CD4-positive, alpha-beta T cell treated with Interleukin-15 for 1 hour (primary cell): ENCODE measurements at regions not wholly inside any gene's neighbourhood (a gene's known extent, or its start where the extent isn't known, plus 50 kb on each side); places are given as distances from the start of the nearest gene placed in this dataset.

Source experiments
- DNase-seq: peaks from one replicate; pipeline ENCODE4 v3.0.0-alpha.2; 2020

DNA sequence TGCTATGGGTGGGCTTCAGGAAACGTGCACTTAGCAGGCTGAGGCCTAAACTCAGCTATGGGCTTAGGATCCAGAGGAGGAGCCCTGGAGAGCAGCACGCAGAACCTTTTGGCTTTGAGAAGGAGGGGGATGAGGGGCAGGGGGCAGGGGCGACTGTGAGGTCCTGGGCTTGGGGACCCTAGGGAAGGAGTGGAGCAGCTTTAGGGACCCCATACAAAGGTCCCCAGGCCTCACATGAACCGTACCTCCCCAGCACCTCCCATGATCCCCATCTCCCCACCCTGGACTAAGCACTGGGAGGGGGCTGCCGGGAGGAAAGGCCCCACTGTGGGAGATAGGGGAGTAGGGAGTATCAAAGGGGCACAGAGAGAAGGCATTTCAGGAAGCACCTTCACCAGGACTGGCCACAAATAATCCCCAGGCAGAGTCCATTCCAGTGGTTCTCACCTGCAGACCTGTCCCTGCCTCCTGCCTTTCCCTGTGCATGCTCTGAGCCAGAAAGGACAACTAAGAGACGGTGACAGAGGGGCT, 62.0 kb upstream of the KLF13 start:
- no peak for DNase-seq

DNA sequence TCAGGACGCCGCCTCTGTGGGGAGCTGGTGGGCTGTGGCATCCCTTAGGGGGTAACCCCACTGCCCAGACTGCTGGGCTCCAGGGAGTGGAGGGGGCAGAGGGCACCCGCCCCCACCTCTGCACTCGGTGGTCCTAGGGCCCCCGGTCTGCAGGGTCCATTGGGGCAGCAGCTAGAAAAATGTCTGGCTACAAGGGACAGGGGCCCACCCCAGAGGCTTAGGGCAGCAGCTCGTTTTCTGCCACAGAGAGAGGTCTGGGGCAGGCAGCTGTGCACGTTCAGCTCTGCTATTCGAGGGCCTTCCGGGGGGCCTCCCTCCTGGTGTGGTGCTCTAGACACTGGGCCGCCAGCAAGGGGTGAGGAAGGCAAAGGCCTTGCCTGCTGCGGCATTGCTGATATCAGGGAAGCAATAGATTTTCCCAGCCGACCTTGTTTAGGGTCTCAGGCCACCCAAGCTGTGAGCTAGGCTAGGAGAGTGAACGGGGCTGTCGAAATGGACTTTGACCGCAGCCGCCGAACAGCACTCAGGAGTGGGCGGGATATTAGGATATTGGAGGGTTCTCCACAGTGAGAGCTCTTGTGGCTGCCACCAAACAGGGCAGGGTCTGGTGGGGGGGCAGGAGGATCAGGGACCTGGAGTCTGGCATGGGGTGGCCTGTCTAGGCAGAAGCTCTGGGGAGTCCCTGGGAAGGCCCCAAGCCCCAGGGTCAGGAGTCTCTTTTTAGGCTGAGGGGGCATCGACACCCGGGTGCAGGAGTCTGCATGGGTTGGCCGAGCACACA, 61.4 kb upstream of the KLF13 start:
- no peak for DNase-seq

DNA sequence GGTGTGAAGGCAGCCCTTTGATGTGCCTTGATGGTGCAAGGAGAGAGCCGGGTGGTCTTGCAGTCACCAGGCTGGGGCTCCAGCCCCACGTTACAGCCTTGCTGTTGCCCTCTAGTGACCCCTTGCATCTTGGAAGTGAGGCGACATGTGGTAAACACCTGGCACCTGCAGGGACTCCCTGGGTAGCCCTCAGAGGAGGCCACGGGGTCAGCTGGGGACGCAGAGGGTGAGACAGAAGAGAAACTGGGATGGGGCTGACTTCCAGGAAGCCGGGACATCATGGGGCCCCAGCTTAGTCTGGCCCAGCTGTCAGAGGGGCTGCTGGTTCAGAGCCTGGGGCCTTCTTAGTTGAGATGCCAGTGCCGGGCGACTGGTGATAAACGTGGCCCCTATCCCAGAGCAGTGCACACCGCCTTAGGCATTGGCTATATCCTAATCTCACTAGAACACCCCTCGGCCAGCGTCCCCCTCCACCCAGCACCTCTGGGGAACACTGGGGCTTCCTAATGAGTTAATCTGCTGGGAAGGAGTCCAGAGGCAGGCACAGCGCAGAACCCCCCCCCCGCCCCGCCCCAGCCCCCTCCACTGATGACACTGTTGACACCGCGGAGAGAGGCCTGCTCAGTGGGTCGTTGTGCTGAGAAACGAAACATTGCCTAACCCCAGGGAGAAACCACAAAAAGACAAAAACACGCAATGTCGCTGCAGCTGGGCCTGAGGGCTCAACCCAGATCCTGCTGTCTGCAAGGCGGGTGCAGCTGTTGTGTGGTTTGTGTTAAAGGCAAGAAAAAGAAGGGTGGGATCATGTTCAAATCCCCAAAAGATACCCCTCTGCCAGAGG, 60.5 kb upstream of the KLF13 start:
- DNase-seq: peak; percentile 84

DNA sequence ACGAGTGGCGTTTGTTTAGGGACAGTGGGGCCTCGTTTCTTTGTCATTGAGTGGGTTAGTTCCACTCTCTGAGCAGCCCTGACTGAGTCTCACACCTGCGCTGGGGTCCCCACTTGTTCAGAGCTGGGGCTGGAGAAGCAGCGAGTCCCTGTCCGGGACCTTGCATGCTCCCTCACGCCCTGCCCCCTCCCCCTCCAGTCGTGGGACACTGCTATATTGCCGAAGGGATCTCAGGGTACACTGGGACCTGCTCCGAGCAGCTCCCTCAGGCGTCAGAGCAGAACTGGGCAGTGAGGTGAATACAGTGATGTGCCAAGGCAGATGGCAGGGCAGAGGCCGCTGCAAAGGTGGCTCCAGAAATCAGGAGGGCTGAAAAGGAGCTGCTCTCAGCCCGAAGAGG, 59.9 kb upstream of the KLF13 start:
- no peak for DNase-seq

DNA sequence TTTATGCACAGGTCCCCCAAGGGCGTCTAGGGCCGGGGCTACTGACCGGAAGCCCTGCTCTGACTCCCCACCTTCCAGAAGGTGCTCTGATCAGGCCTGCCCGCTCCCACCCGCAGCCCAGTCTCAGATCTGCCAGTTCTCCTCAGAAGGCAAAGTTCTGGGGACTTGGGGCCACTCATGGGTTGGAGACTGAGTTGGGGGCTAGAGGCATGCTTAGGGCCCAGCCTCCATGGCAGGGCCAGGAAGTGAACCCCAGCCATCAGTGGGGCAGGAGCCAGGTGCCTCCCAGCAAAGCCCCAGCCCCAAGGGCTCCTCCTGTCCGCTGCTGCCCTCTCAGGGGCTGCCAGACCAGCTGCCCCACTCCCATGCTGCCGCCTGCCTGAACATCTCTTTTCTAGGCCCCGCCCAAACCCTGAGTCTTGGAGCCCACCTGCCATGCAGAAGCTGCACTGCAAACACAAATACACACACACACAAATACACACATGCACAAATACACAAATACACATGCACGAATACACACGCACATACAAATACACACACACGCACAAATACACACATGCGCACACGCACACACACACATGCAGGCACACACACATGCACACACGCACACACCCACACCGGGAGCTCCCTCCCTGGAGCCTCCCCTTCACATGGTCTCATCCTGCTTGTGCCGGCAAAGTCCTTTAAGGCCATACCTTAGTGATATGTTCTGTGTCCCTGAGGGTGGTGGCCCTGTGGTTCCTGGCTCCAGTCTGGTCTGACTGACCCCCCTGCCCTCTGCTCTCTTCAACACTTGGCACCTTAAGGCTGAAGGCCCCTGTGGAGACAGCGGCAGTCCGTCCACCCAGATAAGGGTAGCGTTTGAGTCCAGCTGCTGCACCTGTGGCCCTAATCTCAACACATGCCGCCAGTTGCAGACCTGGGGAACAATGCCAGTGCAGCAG, 59.2 kb upstream of the KLF13 start:
- no peak for DNase-seq

DNA sequence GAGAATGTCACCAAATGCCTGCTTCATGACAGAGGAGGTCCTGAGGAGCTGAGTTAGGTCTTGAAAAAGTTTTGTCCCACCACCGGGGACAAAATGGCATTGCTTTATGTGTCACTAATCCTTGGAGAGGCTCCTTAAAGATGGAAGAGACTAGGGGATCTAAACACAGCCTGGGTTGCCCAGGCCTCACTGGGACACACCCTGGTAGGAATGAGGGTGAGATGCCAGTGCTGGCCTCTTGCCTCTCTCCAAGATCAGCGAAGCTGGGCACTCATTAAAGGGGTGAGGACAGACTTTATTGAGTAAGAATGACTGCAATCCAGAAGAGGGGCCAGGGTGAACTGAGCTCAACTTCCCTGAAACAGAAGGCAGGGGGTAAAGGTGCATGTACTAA, 58.5 kb upstream of the KLF13 start:
- DNase-seq: no peak

DNA sequence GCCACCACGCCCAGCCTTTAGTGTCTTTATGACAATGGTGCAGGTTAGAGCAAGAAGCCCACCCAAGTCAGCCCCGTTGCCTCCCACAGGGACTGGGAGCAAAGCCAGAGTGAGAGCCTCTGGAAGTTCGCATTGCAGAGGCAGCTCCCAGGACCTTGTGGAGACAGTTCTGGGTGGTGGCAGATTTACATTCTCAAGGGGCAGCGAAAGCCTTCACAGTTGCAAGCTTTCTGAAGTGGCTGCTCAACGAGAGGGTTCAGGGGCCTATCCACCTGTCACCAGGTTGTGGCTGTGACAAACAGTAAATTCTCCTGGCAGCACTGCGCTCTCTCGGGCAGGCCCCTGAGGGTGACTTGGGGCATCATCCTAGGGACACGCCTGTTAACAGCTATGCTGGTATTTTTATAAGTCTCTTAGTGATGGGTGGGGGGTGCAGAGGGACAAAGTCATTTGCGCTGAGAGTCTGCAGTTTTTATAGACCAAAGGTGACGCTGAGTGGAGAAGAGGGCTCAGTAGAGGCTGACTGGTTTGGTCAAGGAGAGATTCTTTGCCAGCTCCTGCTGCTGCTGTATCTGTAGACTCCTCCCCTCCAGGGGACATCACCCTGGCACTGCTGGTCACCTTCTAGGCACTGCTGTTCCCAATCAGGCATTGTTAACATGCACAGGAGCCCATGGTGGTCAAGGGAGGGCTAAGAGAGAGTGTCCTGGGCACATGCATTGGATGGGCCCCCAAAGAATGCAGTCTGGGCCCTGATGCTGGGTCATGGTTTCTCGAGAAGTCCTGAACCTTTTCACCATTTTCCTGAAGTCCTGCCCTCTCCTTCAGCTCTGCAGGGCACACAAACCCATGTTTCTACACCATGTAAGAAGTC, 57.5 kb upstream of the KLF13 start:
- DNase-seq: no peak

- DNase-seq: no peak
These were observed 56.6 kb upstream of the KLF13 start for GRCh38 chr15:31269816-31270575.

DNA sequence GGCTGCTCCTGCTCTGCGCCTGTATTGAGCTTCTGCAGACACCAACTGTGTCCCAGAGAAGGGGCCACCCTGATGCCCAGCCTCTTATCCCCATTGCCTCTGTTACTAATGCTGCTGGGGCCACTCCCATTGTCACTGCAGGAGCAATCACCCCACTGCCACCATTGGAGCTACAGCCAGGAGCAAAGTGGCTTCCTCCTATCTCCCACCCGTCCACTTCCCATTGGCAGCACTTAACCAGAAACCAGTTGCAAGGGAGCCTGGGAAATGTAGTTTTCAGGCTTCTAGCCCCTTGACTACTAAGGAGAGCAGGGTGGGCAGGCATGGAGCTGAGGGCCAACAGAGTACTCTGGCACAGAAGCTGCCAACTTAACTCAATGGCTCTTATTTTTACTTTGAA, 55.9 kb upstream of the KLF13 start:
- DNase-seq: no peak

GRCh38 chr15:31271224-31271635, 55.4 kb upstream of the KLF13 start:
- no peak for DNase-seq

DNA sequence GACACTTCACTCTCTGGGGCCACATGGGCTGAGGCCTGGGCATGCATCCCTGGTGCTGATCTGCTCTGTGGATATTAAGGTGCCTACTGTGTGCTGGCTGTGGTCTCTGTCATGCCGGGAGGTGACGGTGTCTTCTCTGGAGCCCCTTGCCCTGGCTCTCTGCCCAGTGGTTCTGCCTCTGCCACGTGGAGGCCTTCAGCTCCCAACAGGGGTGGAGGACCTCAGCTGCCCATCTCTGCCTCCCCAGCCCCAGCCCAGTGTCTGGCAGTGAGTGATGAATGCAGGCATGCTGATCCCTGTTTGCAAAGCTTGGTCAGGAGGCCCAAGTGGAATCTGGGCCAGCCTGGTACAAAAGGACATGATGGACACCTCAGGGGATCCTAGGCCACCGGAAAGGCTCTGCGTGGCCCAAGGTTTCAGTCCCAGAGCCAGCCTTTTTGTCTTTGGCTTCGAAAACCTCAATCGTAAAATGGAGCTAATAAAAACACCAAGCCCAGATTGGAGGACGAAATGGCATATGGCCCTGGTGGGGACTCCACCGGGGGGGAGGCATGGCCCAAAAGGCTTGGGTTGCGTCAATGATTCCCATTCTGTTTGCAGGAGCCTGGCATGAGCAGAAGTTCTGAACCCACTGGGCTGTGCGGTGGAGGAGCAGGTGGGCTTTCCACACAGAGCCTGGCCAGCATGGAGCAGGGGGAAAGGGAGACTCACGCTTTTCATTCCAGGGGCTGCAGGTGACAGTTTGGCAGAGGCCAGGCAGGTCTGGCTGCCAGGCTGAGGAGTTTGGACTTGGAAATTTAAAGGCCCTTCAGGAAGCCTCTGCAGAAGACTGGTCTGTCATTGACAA, 54.7 kb upstream of the KLF13 start:
- no peak for DNase-seq

DNA sequence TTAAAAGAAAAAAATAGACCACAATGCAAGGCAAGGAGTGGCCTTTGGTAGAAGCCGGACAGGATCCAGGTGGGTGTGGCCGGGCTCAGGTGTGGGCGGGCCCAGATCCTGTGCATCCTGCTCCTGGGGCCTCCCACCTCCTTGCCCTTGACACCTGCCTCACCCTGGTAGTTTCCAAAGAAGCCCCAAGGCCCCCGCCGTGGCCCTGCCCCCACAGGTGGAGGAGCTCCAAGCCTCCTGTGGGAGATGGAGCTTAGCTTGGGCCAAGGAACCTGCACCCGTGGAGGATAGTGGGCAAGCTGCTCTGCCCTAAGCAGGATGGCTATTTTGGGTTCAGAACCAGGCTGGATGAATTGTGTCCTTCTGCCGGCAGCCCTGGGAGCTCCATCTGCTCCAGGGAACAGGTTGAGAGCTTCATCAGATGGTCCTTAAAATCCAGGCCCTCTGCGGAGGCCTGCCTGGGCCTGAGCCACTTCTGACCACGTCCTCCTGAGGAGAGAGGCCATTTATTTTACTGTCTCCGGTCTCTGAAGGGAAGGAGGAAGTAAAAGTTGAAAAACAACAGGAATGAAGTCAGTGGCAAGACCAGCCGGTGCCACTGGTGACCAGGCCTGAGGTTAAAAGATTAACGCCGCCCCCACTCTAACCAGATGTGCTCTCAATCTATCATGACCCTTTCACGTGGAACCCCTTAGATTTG, 53.9 kb upstream of the KLF13 start:
- DNase-seq: no peak

GRCh38 chr15:31273258-31273941, 53.2 kb upstream of the KLF13 start:
- no peak for DNase-seq

- DNase-seq: no peak
These were observed 51.9 kb upstream of the KLF13 start for GRCh38 chr15:31274496-31275330.

DNA sequence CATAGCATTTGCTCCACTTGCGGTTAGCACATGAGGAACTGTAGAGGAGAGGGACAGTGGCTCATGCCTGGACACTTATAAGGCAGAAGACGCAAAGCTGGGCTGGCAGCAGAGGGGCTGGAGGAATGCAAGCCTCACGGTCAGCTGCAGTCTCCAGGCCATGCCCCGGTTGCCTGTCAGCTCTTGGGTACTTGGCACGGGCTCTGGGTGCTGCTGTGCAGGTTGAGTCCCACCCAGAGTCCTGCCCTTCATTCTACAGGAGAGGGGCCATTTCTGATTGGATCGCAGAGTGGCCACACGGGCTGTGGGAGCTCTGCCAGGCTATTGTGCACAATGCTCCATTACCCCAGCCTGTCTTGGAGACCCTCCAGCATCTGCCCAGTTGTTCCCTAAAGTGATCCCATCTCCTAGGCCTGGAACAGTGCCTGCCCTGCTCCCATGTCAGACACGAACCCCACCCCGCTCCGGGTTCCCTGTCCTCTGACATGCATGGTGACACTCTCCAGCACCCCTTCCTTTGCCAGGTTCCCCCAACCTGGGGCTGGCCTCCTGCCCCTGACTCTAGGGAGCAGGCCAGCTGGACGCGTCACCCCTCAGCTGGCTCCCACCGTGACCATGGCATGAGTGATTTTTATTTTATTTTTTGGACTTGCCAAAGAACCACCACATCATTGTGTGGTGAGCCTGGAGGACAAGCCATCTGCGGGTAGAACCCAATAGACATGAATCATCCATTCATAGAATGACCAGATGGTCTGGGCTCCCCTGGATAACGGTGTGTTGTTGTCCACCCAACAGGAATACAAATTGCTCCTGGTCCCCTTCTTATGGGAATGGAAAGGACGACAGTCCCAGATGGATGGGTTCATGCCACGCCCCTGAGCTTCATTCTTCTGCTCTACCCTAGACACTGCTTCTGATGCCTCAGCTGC, 51.0 kb upstream of the KLF13 start:
- no peak for DNase-seq

DNA sequence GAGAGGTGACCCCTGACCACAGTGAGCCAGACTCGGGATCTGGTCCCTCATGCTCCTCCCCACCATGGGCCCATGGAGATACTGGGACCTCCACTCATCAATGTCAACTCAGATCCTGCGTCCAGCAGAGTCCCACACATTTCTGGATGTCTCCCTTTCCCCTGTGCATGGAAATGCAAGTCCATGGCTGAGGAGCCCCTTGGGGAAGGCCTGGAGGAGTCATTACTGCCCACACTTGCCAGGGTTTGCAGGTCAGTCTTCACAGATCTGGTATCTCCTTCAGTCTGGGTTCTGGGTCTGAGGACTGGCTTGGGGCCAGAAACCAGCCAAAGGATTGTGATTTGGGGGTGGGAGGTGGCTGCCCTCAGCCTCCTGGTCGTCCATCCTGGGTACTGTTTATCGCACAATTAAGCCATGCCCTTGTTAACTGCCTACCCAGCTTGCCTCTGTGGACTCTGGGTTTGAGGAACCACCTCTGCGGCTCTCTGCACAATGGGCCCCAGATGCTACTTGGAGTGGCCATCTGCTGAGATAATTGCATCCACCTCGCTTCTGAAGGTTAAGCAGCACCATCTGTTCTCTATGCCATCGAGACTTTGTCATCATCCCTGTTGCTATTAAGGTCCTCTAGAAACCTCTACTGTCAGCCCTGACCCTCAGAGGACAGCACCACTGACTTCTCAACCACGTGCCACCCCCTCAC, 49.9 kb upstream of the KLF13 start:
- no peak for DNase-seq
